ENCODE measurements at regions not wholly inside any gene's neighbourhood (a gene's known extent, or its start where the extent isn't known, plus 50 kb on each side); places are given as distances from the start of the nearest gene placed in this dataset.

DNA sequence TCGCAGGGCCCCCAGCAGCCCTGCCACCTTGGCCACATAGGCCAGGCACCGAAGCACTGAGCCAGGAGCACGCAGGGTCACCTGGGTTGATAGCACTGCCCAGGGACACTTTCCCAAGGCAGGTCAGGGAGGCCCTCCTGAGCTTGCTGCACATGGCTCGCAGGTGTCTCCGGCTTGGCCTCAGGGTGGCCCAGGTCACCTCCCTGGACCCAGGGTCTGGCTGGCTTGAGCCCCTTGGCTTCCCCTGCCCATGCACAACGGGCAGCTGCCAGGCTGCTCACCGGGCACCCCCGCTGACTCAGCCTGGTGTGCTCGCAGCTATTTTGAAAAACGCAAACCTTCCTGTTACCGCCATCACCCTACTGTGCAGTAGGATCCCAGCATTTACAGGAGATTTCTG lies 502.3 kb downstream of the EIPR1 start:
- no peak overlapping the region for H3K27ac ChIP-seq
- no peaks in the 10 kb centered on the region for H3K4me1 ChIP-seq (ENCODE audit: control insufficient read depth in 1 of 2, low read depth in 2 of 2)
- H3K36me3 ChIP-seq: no peaks in the 10 kb centered on the region
- TF ChIP-seq, protein P1, sequence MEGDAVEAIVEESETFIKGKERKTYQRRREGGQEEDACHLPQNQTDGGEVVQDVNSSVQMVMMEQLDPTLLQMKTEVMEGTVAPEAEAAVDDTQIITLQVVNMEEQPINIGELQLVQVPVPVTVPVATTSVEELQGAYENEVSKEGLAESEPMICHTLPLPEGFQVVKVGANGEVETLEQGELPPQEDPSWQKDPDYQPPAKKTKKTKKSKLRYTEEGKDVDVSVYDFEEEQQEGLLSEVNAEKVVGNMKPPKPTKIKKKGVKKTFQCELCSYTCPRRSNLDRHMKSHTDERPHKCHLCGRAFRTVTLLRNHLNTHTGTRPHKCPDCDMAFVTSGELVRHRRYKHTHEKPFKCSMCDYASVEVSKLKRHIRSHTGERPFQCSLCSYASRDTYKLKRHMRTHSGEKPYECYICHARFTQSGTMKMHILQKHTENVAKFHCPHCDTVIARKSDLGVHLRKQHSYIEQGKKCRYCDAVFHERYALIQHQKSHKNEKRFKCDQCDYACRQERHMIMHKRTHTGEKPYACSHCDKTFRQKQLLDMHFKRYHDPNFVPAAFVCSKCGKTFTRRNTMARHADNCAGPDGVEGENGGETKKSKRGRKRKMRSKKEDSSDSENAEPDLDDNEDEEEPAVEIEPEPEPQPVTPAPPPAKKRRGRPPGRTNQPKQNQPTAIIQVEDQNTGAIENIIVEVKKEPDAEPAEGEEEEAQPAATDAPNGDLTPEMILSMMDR (IDR thresholded peaks at IDR 0.05): no peak
- no peaks in the 10 kb centered on the region for H3K27me3 ChIP-seq (replicated peaks; ENCODE audit: insufficient read depth)
- no peaks in the 10 kb centered on the region for H3K9me3 ChIP-seq
- H3K4me3 ChIP-seq: no peak overlapping the region
- no peak for ATAC-seq (ENCODE audit: insufficient number of reproducible peaks, low FRiP score, low read depth)
- DNase-seq (ENCODE audit: low spot score): no peak

DNA sequence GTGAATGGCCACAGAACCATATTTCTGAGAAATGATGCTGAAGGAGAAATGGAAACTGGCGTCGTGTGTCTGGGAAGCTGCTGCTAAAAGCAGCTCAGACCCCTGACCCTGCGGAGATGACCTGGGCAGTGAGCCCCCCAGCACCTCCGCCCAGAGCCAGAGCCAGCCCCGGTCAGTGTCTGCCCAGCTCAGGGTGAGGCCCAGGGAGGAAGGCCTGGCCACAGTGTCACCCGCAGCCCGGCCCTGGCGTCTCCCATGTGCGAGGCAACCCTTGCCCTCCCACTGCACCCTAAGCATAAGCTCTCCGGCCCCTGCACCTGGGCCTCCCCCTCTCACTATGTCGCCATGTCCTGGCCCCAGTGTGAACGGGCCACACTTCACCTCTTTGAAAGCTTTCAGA lies 502.8 kb downstream of the EIPR1 start:
- H3K27ac ChIP-seq: no peak overlapping the region
- H3K36me3 ChIP-seq: no peaks in the 10 kb centered on the region

DNA sequence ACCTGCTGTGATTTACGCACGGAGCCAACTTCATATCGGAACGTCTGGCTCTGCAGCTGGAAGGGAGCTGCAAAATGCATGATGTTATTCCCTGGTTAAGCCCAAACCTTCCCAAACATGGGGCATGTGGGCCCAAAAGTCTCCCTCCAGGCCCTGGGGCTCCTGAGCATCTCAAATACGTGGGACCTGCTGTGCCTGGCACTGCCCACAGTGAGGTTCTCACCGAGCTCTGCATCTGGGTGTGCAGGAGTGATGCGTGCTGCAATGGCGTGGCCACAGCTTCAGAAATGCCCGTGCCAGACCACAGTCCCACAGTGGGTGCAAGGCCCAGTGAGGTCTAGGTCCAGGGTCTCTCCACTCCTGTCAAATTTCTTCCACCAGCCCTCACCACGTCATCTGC lies 503.3 kb downstream of the EIPR1 start:
- DNase-seq (ENCODE audit: low spot score): no peak
- Histone ChIP-seq H3K4me3 (no peak overlapping the region), H3K9me3 (no peaks in the 10 kb centered on the region), H3K27me3 (replicated peaks; ENCODE audit: insufficient read depth) (no peaks in the 10 kb centered on the region), H3K4me1 (ENCODE audit: control insufficient read depth in 1 of 2, low read depth in 2 of 2) (no peaks in the 10 kb centered on the region), H3K27ac (no peak overlapping the region), H3K36me3 (no peaks in the 10 kb centered on the region)
- TF ChIP-seq, protein P1 (IDR thresholded peaks at IDR 0.05): no peak
- ATAC-seq (ENCODE audit: insufficient number of reproducible peaks, low FRiP score, low read depth): no peak

More for the DNA sequence above, 502.8 kb downstream of the EIPR1 start:
- no peak for DNase-seq (ENCODE audit: low spot score)
- Histone ChIP-seq H3K4me3 (no peak overlapping the region), H3K4me1 (ENCODE audit: control insufficient read depth in 1 of 2, low read depth in 2 of 2) (no peaks in the 10 kb centered on the region), H3K27me3 (replicated peaks; ENCODE audit: insufficient read depth) (no peaks in the 10 kb centered on the region), H3K9me3 (no peaks in the 10 kb centered on the region)
- ATAC-seq (ENCODE audit: insufficient number of reproducible peaks, low FRiP score, low read depth): no peak
- TF ChIP-seq, protein P1 (IDR thresholded peaks at IDR 0.05): no peak

DNA sequence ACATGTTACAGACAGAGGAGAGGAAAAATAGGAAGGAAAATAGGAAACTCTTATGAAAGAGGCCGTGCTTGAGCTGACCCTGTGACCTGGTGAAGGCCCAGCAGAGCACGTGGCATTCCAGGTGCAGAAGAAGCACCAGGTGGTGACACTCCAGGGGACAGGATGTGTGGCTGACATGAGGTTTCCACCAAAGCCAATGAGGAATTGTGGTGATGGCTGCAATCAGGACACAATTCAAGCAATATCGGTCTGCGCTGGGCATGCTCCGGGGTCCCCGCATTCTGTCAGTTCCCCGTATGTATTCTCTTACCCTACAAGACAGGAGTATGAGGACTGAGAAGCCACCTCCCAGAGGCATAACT lies 504.2 kb downstream of the EIPR1 start:
- Histone ChIP-seq H3K36me3 (no peaks in the 10 kb centered on the region), H3K4me3 (no peak overlapping the region), H3K9me3 (no peaks in the 10 kb centered on the region), H3K4me1 (ENCODE audit: control insufficient read depth in 1 of 2, low read depth in 2 of 2) (no peaks in the 10 kb centered on the region), H3K27me3 (replicated peaks; ENCODE audit: insufficient read depth) (no peaks in the 10 kb centered on the region), H3K27ac (no peak overlapping the region)
- TF ChIP-seq, protein P1 (IDR thresholded peaks at IDR 0.05): no peak
- DNase-seq (ENCODE audit: low spot score) (no peak), ATAC-seq (ENCODE audit: insufficient number of reproducible peaks, low FRiP score, low read depth) (no peak)

DNA sequence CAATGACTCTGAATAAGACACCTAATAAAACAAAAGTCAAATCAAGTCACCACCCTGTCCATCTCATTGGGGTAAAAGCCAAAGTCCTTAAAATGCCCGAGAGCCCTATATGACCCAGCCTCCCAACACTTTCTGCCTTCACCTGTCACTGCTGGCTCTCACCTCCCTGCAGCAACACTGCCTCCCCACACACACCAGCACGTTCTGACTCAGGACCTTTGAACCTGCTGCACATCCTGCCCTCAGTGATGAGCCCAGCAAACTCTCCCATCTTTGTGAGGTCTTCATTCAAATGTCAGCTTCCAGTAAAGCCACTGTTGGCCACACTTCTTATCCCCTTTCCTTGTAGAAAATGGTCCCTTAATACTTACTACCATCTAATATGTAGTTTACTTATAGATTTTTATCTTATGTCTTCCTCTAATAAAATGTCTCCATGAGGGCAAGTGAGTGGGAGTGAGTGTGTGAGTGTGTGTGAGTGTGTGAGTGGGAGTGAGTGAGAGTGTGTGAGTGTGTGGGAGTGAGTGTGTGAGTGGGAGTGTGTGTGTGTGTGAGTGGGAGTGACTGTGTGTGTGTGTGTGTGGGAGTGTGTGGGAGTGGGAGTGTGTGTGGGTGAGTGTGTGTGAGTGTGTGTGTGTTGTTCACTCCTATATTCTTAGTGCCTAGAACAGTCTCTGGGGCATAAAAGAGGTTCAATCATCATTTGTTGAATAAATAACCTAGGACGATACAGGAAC lies 504.7 kb downstream of the EIPR1 start:
- TF ChIP-seq, protein P1 (IDR thresholded peaks at IDR 0.05): no peak
- H3K4me1 ChIP-seq (ENCODE audit: control insufficient read depth in 1 of 2, low read depth in 2 of 2): no peaks in the 10 kb centered on the region
- H3K36me3 ChIP-seq: no peaks in the 10 kb centered on the region
- no peaks in the 10 kb centered on the region for H3K27me3 ChIP-seq (replicated peaks; ENCODE audit: insufficient read depth)
- no peaks in the 10 kb centered on the region for H3K9me3 ChIP-seq
- DNase-seq (ENCODE audit: low spot score): no peak
- H3K27ac ChIP-seq: no peak overlapping the region
- ATAC-seq (ENCODE audit: insufficient number of reproducible peaks, low FRiP score, low read depth): no peak
- H3K4me3 ChIP-seq: no peak overlapping the region
